SIG-M5 treated with dmso at 0.1 percent for 504 hours (cell line): ENCODE measurements at regions not wholly inside any gene's neighbourhood (a gene's known extent, or its start where the extent isn't known, plus 50 kb on each side); places are given as distances from the start of the nearest gene placed in this dataset.

Experiments used
- DNase-seq: peaks from one replicate; lab custom pipeline; 2025; ENCODE audit not compliant: unreplicated experiment; lab: John Stamatoyannopoulos, UW

DNA sequence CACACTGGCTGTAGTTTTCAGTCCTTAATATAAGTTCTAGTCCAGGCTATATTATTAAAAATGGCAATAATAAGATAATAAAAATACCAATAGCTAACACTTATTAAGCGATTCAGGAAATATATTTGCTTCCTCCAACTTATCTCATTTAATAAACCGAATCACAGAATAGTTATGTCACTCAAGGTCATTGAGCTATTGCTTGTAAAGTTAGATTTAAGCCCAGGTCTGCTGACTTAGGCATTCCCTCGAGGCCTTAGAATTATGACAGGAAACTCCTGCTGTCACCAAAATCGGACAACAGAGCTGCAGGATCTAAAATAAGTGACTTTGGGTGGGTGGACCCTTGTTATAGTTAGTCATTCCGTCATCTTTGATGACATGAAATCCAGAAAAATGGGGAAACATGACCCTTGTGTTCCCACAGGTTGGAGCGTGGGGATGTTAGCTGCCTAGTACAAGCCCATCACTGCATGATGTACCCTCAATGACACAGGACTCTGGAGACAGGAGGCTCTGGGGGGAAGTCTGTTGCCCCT is 181.3 kb upstream of the PHYHIPL start:
- DNase-seq, result no peak

DNA sequence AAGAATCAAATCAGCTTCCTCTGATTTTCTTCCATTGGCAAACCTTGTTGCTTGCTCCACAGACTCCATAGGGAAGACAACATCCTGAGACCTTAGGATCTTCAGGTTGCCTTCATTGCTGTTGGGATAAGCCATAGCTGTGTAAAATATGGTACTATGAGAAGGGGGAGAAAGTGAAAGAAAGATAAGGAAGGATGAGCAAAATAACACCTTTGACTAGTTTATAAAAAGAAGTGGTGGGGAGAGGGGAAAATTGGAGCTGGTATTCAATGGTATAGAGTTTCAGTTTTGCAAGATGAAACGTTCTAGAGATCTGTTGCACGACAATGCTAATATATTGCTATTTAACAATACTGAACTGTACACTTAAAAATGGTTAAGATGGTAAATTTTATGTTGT is 180.4 kb upstream of the PHYHIPL start:
- no peak for DNase-seq

DNA sequence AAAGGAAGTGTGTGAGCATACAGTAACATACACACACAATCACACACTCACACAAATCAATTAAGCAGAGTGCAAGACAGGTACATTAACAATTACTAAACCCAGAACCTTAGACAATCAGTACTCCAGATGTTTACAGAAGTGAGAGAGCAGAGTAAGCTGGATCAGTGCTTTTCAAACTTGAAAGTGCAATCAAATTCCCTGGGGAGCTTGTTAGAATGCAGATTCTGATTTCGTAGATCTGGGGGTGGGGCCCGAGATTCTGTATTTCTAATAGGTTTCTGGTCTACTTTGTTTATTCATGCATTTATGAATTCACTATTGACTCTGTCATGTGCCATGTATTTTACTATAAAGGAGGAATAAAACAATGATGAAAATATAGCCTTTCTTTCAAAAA is 179.6 kb upstream of the PHYHIPL start:
- DNase-seq, result no peak

DNA sequence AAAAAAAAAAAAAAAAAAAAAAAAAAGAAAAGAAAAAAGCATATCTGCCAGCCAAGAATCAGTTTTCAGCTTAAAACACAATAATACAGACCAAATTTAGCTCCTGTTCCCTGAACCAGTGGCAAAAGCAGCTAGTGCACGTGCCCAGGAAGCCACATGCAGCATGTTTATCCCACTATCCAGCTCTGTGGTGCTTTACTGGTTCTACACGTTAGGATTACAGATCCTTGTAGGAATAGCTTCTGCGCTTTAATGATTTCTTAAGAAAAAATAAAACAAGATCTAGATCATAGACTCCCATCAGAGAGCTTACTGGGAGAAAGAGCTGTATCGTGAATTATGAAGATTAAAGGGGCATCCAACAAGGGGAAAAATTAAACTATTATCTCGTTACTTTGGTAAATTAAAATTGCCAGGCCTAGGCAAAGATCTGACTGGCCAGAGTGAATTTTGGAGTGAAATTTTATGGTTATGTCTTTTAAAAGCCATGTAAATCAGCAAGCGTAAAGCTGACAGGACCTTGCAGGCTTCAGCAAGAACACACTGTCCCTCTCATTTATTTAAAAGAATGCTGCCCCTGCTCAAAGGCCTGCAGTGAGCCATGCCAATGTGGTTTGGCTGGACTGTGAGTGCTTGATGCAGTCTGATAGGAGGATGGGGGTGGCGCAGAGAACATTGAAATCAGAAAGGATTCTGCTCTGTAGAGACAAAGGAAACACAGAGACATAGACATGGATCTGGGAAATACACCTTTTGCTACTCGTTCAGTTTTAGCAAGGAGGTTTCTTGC is 177.3 kb upstream of the PHYHIPL start:
- DNase-seq, result no peak

DNA sequence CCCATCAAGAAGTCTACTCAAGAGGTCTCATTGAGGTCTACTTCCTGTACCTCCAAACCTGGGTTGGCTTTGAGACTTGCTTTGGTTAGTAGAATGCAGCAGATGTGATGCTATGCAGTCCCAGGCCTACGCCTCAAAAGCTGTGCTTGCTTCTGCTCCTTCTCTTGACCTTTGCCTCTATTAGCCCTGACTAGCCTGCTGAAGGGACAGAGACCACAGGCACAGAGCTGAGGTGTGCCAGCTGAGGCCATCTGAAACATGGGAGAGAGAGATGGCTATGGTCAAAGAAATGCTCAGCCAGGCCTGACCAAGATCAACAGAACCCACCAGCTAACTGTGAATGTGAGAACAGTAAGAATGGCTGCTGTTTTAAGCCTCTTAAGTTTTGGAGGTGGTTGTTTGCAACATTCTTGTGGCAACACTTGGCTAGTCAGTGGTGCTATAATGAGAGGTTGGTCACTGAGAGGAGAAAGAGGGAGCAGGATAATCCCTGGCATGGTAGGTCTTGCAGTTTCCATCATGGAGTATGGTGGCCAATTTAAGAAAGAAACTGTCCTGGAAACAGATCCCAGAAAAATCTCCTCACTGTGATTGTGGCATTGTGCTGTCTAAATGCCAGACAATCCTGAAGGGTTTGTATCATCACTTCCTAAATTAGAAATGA is 176.1 kb upstream of the PHYHIPL start:
- no peak for DNase-seq

DNA sequence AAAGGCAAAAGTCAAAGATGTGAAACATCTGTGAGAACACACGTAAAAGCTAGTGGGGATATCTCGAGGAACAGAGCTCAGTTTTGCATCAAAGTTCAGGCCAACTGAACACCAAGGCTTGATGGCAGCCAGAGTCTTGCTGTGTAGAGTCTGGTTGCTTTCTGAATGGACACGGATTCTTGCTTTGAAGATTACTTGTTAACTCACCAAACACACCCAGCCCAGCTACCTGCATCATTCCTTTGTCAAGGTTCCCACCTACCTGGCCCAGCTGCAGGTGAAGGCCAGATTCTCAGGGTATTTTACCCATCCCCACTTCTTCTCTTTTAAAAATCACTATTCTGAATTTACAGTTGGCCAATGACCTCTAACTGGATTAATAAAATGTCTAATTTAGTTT is 174.4 kb upstream of the PHYHIPL start:
- DNase-seq, result no peak

DNA sequence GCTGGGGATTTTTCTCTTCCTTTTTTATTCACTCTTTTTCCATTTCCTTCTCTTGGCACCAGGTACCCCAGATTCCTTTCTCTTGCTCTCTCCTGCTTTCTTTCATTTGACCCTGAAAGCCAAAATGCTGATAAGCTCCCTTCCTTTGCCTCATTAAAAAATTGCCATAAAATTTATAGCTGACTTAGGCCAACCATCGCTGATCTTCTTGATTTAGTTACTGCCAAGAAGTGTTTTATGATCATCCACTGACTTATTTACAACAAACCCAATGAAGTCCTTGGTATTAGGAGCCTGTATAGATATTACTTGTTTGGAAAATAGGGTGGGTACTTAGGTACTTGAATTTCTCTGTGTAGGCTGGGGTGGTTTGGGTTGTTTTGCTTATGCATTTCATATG is 173.2 kb upstream of the PHYHIPL start:
- no peak for DNase-seq

DNA sequence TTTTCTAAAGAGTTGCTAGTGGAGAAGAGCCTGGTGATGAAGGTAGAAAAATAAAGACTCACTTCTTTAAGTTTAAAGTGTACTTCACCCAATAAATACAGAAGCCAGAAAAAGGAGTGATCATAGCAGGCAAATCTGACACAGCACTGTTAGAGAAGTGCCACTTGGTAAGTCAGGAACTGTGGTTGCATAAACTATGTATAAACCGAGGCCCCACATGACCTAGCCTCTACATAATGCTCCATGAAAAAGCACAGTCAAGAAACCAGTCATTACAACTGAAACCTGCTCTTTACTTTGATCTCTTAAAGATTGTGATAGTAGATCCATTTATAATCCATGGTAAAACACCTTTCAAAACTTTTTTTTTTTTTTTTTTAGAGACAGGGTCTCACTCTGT is 172.1 kb upstream of the PHYHIPL start:
- DNase-seq, result no peak

DNA sequence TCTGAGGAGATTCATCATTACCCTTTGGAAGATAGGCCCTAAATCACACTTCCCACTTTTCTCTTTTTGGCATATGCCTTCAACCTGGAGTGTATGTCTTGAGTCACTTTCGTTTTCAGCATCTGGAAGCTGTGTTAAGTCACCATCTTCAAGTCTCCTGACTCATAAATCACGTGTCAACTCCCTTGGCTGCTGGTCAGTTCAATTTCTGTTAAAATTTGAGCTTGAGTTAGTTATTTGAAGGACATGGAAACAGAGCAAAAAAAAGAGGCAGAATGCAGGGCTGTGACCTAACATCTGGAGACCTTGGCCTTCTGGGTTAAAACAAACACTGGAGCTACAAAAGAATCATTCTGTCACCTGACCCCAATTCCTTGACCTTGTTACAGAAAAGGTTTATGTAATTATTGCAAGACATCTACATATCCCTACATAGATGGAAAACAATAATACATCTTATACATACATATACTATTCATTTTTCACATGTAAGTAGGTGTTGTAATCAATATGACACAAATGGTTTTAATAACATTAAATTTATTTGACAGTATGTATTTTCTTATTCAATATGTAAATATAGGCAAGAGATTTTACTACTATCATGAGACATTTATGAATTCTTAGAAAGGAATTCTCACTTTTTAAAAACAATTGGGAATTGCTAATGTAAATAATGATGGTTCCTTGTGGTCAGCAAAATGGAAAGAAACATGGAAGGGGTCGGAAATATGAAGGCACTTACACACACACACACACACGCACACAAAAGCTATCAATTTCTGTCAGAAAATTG is 169.7 kb upstream of the PHYHIPL start:
- no peak for DNase-seq

DNA sequence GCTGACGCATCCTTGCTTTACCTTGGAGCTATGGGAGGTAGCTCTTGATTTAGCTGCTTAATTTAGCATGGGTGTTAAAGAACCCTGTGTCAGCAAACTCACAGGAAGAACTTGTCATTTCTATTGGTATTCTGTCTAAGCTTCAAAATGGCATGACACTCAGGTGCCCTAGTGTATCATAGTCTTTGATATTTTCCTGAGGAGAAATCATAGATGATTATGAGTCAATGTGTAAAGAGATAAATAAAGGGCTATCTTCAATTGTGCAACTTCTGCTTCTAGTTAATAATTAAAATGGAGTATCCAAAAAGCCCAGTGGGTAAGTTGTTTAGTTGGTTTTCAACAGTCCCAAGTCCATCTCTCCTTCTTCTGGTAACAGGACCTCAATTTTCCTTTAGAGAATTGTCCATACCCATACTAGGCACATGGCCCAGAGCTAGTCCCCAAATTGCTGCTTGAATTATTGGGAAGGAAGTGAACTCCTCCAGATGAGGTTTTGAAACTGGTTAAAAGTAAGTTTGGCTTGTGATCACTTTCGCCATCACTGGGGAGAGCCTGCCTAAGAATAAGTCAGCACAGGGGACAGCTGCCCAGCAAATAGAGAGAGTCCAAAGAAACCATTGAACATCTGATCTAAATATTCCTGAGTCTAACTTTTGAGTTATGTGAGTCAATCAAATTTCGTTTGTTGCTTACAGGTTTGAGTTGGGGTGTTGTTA is 169.0 kb upstream of the PHYHIPL start:
- DNase-seq, result no peak

DNA sequence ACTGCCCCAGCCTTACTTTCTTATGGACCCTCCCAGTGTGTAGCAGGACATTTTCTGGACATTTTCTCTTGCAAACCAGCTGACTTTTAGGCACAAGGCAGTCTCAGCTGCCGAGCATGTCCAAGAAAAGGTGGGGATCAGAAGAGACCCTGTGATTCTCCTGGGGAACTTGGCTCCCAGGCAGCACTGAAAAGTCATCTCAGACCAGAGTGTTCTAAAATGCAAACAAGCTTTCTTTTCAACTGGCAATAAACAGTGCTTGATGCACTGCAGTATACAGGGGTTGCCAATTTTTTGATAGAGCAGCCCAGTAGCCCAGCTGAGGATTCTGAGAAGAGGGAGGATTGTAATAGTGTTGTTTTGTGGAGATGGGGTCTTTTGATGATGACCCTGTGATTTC is 168.0 kb upstream of the PHYHIPL start:
- no peak for DNase-seq

DNA sequence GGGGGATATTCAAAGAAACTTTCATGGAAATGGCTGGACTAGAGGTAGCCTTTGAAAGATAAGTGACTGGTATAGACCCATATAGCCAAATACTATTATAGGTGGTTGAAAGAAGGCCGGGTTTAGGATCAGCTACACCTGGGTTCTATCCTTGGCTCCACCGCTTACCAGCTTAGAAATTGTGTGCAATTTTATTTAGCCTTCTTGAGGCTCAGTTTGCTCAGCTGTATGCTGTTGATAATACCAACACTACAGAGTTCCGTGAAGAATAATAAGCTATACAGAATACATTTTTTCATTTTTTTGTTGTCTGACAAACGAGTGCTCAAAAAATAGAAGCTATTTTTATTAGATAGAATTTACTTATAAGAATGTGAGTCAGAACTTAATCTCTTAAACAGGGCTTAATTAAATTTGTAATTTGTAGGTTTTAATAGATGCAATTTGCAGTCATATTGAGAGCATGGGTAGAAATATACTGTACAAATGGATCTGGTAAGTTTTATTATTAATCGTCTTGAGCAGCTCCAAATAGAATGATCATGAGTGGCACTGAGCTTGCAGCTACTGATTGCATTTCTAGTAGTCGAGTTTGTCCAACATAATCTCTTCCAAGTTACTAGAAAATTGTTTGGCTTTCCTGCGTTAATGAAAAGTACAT is 164.3 kb upstream of the PHYHIPL start:
- DNase-seq, result no peak

DNA sequence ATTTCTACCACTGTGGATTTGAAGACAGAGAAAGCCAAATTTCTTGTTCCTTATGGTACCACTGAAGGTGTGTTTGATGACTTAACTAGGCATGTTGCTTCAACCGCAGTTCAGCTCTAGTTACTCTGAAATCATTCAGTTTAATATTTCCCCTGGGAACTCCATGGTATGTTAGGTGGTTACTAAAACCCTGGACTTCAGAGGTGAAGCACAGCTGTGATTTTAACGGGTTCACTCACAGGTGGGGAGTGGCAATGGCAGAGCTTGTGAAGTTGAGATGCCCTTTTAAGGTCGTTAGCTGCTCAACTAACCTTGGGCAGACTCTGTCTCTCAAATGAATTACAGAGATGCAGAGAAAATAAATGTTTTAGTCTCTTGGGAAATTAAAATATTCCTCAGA is 163.6 kb upstream of the PHYHIPL start:
- no peak for DNase-seq

DNA sequence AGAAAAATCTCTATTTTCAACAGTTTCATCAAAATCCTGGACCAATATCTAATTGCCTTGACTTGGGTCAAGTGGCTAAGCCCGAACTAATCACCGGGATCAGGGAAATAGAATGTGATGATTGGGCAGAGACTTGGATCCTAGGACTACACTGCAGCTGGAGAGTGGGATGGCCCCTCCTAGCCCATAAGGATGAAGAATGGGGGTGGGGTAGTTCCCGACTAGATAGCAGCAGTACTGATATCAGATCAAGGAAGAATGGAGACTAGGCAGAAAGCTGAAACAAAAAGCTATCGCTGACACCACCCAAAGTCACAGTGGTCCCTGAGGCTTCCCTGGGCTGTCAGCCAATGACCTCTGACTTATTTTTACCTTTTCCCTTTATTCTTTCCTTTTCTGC is 160.4 kb upstream of the PHYHIPL start:
- DNase-seq, result no peak

DNA sequence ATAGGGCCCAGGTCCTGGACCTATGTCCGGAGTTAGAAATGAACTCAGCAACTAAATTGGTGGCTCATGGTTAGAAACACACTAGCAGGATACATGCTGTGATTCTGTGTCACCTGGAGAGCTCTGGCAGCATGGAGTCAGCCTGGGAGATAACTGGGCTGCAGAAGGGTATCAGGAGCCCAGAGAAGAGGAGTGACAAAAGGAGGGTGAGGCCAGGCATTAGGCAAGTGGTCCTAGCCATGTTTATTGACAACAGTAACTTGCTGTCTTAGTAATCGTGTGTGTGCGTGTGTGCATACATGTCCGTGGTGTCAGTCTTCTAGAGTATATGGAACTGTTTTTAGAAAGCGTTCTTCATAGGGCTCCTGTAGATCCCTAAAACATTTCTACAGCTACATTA is 157.5 kb upstream of the PHYHIPL start:
- no peak for DNase-seq

DNA sequence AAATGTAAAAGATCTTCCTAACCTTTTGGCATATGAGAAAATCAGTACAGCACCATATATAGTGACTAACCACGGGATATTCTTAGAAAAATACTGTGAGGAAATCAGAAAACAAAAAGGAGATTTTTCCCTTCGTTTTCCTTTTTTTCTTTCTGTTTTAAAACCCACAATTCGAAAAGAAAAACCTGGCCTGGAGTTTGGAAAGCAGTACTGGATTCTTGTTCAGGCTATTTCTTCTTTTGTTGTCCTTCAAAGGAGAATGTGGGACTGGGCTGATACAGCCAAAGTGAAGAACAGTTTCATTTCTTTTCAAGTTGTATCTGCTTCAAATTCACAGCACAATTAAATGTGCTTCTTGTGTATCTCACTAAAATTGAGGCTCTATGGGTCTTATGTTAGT is 156.8 kb upstream of the PHYHIPL start:
- DNase-seq, result no peak

DNA sequence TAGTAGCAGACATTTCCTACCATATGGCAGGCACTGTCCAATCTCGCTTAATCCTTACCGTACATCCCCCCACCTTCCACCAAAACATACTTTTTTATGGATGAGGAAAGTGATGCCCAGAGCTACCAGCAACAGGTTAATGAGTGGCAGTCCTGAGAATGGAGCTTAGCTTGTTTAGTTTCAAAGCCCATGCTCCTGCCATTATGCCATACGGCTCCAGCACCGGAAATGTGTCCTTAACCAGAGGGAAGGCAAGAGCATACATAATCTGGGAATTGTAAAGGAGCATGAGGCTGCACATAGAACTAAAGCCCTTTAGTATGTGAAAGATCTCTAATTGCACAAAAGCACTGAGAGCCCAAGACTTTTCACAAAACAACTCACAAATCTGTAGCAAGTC is 155.9 kb upstream of the PHYHIPL start:
- no peak for DNase-seq

DNA sequence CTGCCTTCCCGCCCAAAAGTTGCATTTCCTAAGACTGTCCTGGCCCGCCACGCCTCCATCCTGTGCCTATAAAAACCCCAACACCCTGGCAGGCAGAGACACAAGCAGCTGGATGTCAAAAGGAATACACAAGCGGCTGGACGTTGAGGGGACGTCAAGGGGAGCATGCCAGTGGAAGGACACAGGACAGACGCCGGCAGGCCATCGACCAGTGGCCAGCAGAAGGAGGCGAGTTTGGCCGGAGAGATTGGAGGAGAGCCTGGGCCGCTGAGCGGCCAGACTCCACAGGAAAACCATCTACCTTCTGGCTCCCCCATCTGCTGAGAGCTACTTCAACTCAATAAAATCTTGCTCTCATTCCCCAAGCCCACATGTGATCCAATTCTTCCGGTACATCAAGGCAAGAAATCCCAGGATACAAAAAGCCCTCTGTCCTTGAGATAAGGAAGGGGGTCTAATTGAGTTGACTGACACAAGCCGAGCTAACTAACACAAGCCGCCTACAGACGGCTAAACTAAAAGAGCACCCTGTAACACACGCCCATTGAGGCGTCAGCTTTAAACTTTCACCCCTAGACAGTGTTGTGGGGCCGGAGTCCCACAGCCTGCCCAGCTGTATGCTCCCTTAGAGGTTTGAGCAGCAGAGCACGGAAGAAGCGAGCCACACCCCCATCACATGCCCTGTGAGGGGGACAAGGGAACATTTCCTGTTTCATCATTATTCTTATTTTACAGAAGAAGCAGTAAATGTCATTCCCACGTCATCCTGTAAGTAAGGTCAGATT is 150.3 kb upstream of the PHYHIPL start:
- DNase-seq, result no peak

DNA sequence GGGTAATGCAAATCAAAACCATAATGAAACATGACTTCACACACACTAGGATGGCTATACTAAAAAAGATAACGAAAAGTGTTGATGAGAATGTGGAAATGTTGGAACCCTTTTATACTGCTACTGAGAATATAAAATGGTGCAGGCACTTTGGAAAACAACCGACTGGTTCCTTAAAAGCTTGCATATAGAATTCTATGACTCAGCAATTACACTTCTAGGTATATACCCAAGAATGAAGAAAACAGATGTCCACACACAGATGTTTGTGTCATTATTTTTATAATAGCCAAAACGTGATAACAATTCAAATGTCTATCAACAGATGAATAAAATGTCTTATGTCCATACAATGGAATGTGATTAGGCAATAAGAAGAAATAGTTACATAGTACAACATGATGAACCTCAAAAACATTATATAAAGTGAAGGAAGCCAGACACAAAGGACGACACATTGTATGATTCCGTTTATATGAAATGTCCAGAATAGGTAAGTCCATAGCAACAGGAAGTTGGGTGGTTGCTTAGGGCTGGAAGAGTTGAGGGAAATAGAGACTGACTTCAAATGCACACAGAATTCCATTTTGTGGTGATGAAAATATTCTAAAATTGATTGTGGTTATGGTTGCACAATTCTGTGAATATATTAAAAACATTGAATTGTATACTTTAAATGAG is 148.3 kb upstream of the PHYHIPL start:
- DNase-seq, result no peak
